HEK293T (cell line): ENCODE measurements at regions not wholly inside any gene's neighbourhood (a gene's known extent, or its start where the extent isn't known, plus 50 kb on each side); places are given as distances from the start of the nearest gene placed in this dataset.
"Not testable (repeated sequence)": the region's sequence is repeated elsewhere in the genome, so short reads cannot be mapped to it uniquely, and the experiment has no call there.

Source experiments
- CTCF ChIA-PET: fragments of 350-600 bp; formaldehyde crosslinking; extraction: SDS; loops from one replicate; lab custom pipeline; 2021; ENCODE audit warnings: antibody characterized with exemption, inconsistent platforms; lab: Yijun Ruan, JAX
- POLR2A ChIA-PET: fragments of 350-600 bp; formaldehyde crosslinking; extraction: SDS; loops from one replicate; lab custom pipeline; 2020; ENCODE audit warnings: antibody characterized with exemption, inconsistent platforms; lab: Yijun Ruan, JAX
- DNase-seq: peaks from one replicate; pipeline ENCODE4 v3.0.0; 2012; ENCODE audit warnings: mixed read lengths; ENCODE audit errors: extremely low spot score
- ARNT ChIP-seq: fragments of 450-650 bp; IDR thresholded peaks from 2 replicates; pipeline ENCODE4 v1.6.1; 2017; ENCODE audit warnings: mild to moderate bottlenecking
- BHLHE40 ChIP-seq: fragments of 450-650 bp; IDR thresholded peaks from 2 replicates; pipeline ENCODE4 v1.6.1; 2016; ENCODE audit warnings: mild to moderate bottlenecking, moderate library complexity, borderline replicate concordance
- CTBP1 ChIP-seq: fragments of 450-650 bp; IDR thresholded peaks from 2 replicates; pipeline ENCODE4 v1.6.1; 2016; ENCODE audit warnings: borderline replicate concordance
- ELF4 ChIP-seq: fragments of 450-650 bp; IDR thresholded peaks from 2 replicates; pipeline ENCODE4 v1.6.1; 2017; ENCODE audit warnings: antibody characterized with exemption
- FOXA1 ChIP-seq: fragments of 450-650 bp; IDR thresholded peaks from 2 replicates; pipeline ENCODE4 v1.6.1; 2016; ENCODE audit warnings: mild to moderate bottlenecking
- FOXK2 ChIP-seq: fragments of 450-650 bp; IDR thresholded peaks from 2 replicates; pipeline ENCODE4 v1.6.1; 2016; ENCODE audit warnings: mild to moderate bottlenecking
- FOXM1 ChIP-seq: fragments of 450-650 bp; IDR thresholded peaks from 2 replicates; pipeline ENCODE4 v1.6.1; 2017; ENCODE audit warnings: mild to moderate bottlenecking, borderline replicate concordance
- HDGF ChIP-seq: fragments of 450-650 bp; IDR thresholded peaks from 2 replicates; pipeline ENCODE4 v1.6.1; 2017; ENCODE audit warnings: antibody characterized with exemption, borderline replicate concordance
- L3MBTL2 ChIP-seq: fragments of 450-650 bp; conservative IDR thresholded peaks from 2 replicates; pipeline ENCODE4 v1.6.1; 2016; ENCODE audit warnings: mild to moderate bottlenecking
- LEF1 ChIP-seq: fragments of 450-650 bp; IDR thresholded peaks from 2 replicates; pipeline ENCODE4 v1.6.1; 2017; ENCODE audit warnings: mild to moderate bottlenecking, borderline replicate concordance
- NFRKB ChIP-seq: fragments of 450-650 bp; IDR thresholded peaks from 2 replicates; pipeline ENCODE4 v1.6.1; 2016; ENCODE audit warnings: mild to moderate bottlenecking, moderate library complexity
- PKNOX1 ChIP-seq: fragments of 450-650 bp; IDR thresholded peaks from 2 replicates; pipeline ENCODE4 v1.6.1; 2016
- SP1 ChIP-seq: fragments of 450-650 bp; IDR thresholded peaks from 2 replicates; pipeline ENCODE4 v1.6.1; 2017
- SUZ12 ChIP-seq: fragments of 450-650 bp; IDR thresholded peaks from 2 replicates; pipeline ENCODE4 v1.6.1; 2016; ENCODE audit warnings: mild to moderate bottlenecking
- TARDBP ChIP-seq: fragments of 450-650 bp; IDR thresholded peaks from 2 replicates; pipeline ENCODE4 v1.6.1; 2016
- ZNF384 ChIP-seq: fragments of 450-650 bp; IDR thresholded peaks from 2 replicates; pipeline ENCODE4 v1.6.1; 2016

- CTCF ChIA-PET: no interaction called here
- TF ChIP-seq NFRKB (no peak), BHLHE40 (no peak), HDGF (no peak), ELF4 (no peak), TARDBP (no peak), CTBP1 (no peak), SP1 (no peak), FOXA1 (no peak), FOXK2 (no peak), PKNOX1 (no peak), L3MBTL2 (no peak), ARNT (no peak), SUZ12 (no peak), LEF1 (no peak), FOXM1 (no peak), ZNF384 (no peak)
- no peak for DNase-seq
- POLR2A ChIA-PET: no interaction called here
These were observed 162.1 kb downstream of the PLCE1 start for GRCh38 chr10:94155722-94156271.

- DNase-seq: no peak
- TF ChIP-seq CTBP1 (no peak), SP1 (no peak), L3MBTL2 (no peak), BHLHE40 (no peak), PKNOX1 (no peak), FOXA1 (no peak), HDGF (no peak), TARDBP (no peak), ARNT (no peak), FOXK2 (no peak), NFRKB (no peak)
- POLR2A ChIA-PET: no interaction called here
- CTCF ChIA-PET: no interaction called here
These were observed 162.7 kb downstream of the PLCE1 start for GRCh38 chr10:94156453-94156852.

GRCh38 chr10:94165158-94165611, 171.5 kb downstream of the PLCE1 start:
- POLR2A ChIA-PET: interaction anchor here (1.3 kb wide), 1 partner anchor 13 kb away, joined by 4 read pairs; no protein-coding TSS in a partner anchor
- not testable (repeated sequence) for DNase-seq
- TF ChIP-seq FOXK2 (peak; percentile 76; the same call in 1 of the 2 replicates), L3MBTL2 (0 out of 2 replicates have a peak, but pooled peaks have one; percentile 35), PKNOX1 (peak; percentile 87)
- CTCF ChIA-PET: interaction anchor here (1.1 kb wide), 1 partner anchor 249 kb away, joined by 3 read pairs; no protein-coding TSS in a partner anchor

- DNase-seq: no peak
- ChIA-PET CTCF (no interaction called here), POLR2A (no interaction called here)
- TF ChIP-seq TARDBP (no peak), NFRKB (no peak), ELF4 (no peak), LEF1 (no peak), L3MBTL2 (no peak), CTBP1 (no peak), FOXA1 (no peak), FOXM1 (no peak), SUZ12 (no peak), ARNT (no peak), HDGF (no peak), SP1 (no peak), BHLHE40 (no peak), ZNF384 (no peak), PKNOX1 (no peak), FOXK2 (no peak)
These were observed 178.6 kb downstream of the PLCE1 start for GRCh38 chr10:94172332-94172731.

- no peak for DNase-seq
- TF ChIP-seq TARDBP (no peak), ELF4 (no peak), SP1 (no peak)
- CTCF ChIA-PET: no interaction called here
- POLR2A ChIA-PET: no interaction called here
These were observed 179.9 kb downstream of the PLCE1 start for GRCh38 chr10:94173594-94173993.

- TF ChIP-seq FOXK2 (no peak), L3MBTL2 (no peak), SUZ12 (no peak), CTBP1 (no peak), BHLHE40 (no peak), LEF1 (no peak)
- DNase-seq: no peak
- POLR2A ChIA-PET: no interaction called here
- CTCF ChIA-PET: no interaction called here
These were observed 181.1 kb downstream of the PLCE1 start for GRCh38 chr10:94174838-94175237.
